Liver (tissue), 8 donors: ENCODE measurements at regions not wholly inside any gene's neighbourhood (a gene's known extent, or its start where the extent isn't known, plus 50 kb on each side); places are given as distances from the start of the nearest gene placed in this dataset.

Experiments used
- DNase-seq: peaks from one replicate; pipeline ENCODE4 v3.0.0-alpha.2; 2017; ENCODE audit warnings: low spot score
- H3K27ac ChIP-seq, 2 donors: one replicate each; pipeline ENCODE4 v1.7.0; 2013; ENCODE audit warnings: inconsistent platforms in 2 of 2, low read length in 2 of 2, control low read depth in 1 of 2, low read depth in 1 of 2, mild to moderate bottlenecking in 1 of 2
- H3K27me3 ChIP-seq, 4 donors: one replicate each; pipeline versions ENCODE4 v1.6.1 to v1.7.0; 2013; ENCODE audit warnings: low read length in 3 of 4, inconsistent platforms in 1 of 4, mild to moderate bottlenecking in 1 of 4, moderate library complexity in 1 of 4; ENCODE audit not compliant: control insufficient read depth in 4 of 4, insufficient read depth in 4 of 4
- H3K36me3 ChIP-seq, 4 donors: one replicate each; pipeline versions ENCODE4 v1.6.1 to v1.7.0; 2013; ENCODE audit warnings: low read length in 3 of 4, mild to moderate bottlenecking in 3 of 4, low read depth in 1 of 4, moderate library complexity in 1 of 4; ENCODE audit not compliant: control insufficient read depth in 4 of 4, insufficient read depth in 3 of 4
- H3K4me1 ChIP-seq, 4 donors: one replicate each; pipeline versions ENCODE4 v1.6.1 to v1.7.0; 2013; ENCODE audit warnings: low read length in 3 of 4, mild to moderate bottlenecking in 3 of 4, moderate library complexity in 1 of 4; ENCODE audit not compliant: control insufficient read depth in 4 of 4, insufficient read depth in 4 of 4
- H3K4me3 ChIP-seq, 3 donors: one replicate each; pipeline versions ENCODE4 v1.6.1 to v1.7.0; 2013; ENCODE audit warnings: low read length in 3 of 3, control low read depth in 1 of 3, low read depth in 1 of 3, mild to moderate bottlenecking in 1 of 3
- H3K9ac ChIP-seq, 2 donors: one replicate each; pipeline ENCODE4 v1.7.0; 2013; ENCODE audit warnings: low read length in 2 of 2, mild to moderate bottlenecking in 2 of 2, moderate library complexity in 2 of 2, control low read depth in 1 of 2, low read depth in 1 of 2
- H3K9me3 ChIP-seq, 4 donors: one replicate each; pipeline versions ENCODE4 v1.6.1 to v1.7.0; 2013; ENCODE audit warnings: low read length in 3 of 4; ENCODE audit not compliant: control insufficient read depth in 4 of 4
- EGR1 ChIP-seq, 2 donors: IDR thresholded peaks; 2 replicates each; pipeline ENCODE4 v1.6.1; 2016 to 2018; ENCODE audit warnings: antibody characterized with exemption in 2 of 2, low read depth in 2 of 2
- FOXA1 ChIP-seq: IDR thresholded peaks from 2 replicates; pipeline ENCODE4 v1.6.1; 2016; ENCODE audit warnings: antibody characterized with exemption
- FOXA2 ChIP-seq: IDR thresholded peaks from 2 replicates; pipeline ENCODE4 v1.6.1; 2016; ENCODE audit warnings: antibody characterized with exemption
- GABPA ChIP-seq, 2 donors: IDR thresholded peaks in 1 of 2; conservative IDR thresholded peaks in 1 of 2; 2 replicates each; pipeline ENCODE4 v1.6.1; 2016; ENCODE audit warnings: antibody characterized with exemption in 2 of 2, mild to moderate bottlenecking in 1 of 2, moderate library complexity in 1 of 2
- HNF4A ChIP-seq, 2 donors: conservative IDR thresholded peaks; 2 replicates each; pipeline ENCODE4 v1.6.1; 2016; ENCODE audit warnings: antibody characterized with exemption in 2 of 2, mild to moderate bottlenecking in 2 of 2
- HNF4G ChIP-seq: IDR thresholded peaks from 2 replicates; pipeline ENCODE4 v1.6.1; 2016; ENCODE audit warnings: antibody characterized with exemption
- JUND ChIP-seq, 2 donors: IDR thresholded peaks; 2 replicates each; pipeline ENCODE4 v1.6.1; 2016; ENCODE audit warnings: antibody characterized with exemption in 2 of 2
- NR2F2 ChIP-seq: IDR thresholded peaks from 2 replicates; pipeline ENCODE4 v1.6.1; 2016; ENCODE audit warnings: antibody characterized with exemption
- RAD21 ChIP-seq, 2 donors: IDR thresholded peaks; 2 replicates each; pipeline ENCODE4 v1.6.1; 2016; ENCODE audit warnings: antibody characterized with exemption in 2 of 2, mild to moderate bottlenecking in 2 of 2
- RXRA ChIP-seq, 2 donors: IDR thresholded peaks; 2 replicates each; pipeline ENCODE4 v1.6.1; 2017 to 2018; ENCODE audit warnings: antibody characterized with exemption in 2 of 2, mild to moderate bottlenecking in 1 of 2
- SP1 ChIP-seq: IDR thresholded peaks from 2 replicates; pipeline ENCODE4 v1.6.1; 2018; ENCODE audit warnings: antibody characterized with exemption, mild to moderate bottlenecking
- TAF1 ChIP-seq: conservative IDR thresholded peaks from 2 replicates; pipeline ENCODE4 v1.6.1; 2016; ENCODE audit warnings: antibody characterized with exemption, mild to moderate bottlenecking
- YY1 ChIP-seq: IDR thresholded peaks from 2 replicates; pipeline ENCODE4 v1.6.1; 2016; ENCODE audit warnings: antibody characterized with exemption, mild to moderate bottlenecking
- WGBS: extraction: QIAGEN DNeasy Blood & Tissue Kit; methylation state at CpG from one replicate; pipeline ENCODE4 v1.1.7; 2013; 5-methylcytosine and 5-hydroxymethylcytosine counted together
- TF ChIP-seq, protein P1 (sequence below): IDR thresholded peaks from 2 replicates; pipeline ENCODE4 v1.6.1; 2016; ENCODE audit warnings: antibody characterized with exemption
- TF ChIP-seq, protein P2 (sequence below): IDR thresholded peaks from 2 replicates; pipeline ENCODE4 v1.6.1; 2016; ENCODE audit warnings: antibody characterized with exemption, mild to moderate bottlenecking
- TF ChIP-seq, protein P3 (sequence below): IDR thresholded peaks from 2 replicates; pipeline ENCODE4 v1.6.1; 2016; ENCODE audit warnings: antibody characterized with exemption
- TF ChIP-seq, protein P4 (sequence below): IDR thresholded peaks from 2 replicates; pipeline ENCODE4 v1.6.1; 2016; ENCODE audit warnings: antibody characterized with exemption
- TF ChIP-seq, protein P5 (sequence below): fragments of 150-350 bp; IDR thresholded peaks from 2 replicates; pipeline ENCODE4 v1.5.1; 2017; ENCODE audit warnings: improper control_type of control experiment, low read depth, low read length; ENCODE audit not compliant: missing input control
- donor health status: healthy.
- donor health status: healthy.
- donor health status: healthy.
- donor health status: healthy.
- donor health status: healthy.

DNA sequence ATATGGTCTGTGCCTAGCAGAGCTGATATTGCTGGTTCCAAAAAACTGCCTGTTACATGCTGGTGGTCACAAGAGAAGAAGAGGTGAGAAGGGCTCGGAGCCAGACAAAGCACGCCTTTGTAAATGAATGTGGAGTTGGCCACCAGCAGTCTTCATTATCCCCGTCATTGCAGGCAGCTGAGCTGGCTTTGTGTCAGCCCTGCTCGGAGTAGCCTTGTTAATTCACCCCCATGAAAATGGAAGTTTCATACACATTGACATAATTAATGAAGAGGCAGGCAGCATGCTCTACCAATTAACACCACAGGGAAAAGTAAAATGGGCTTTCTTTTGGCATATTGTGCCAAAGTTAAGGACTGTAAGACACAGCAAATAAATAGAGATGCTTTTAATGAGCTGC lies 113.7 kb upstream of the RBFOX1 start:
- no peak overlapping the region for H3K9ac ChIP-seq
- TF ChIP-seq, protein P1, sequence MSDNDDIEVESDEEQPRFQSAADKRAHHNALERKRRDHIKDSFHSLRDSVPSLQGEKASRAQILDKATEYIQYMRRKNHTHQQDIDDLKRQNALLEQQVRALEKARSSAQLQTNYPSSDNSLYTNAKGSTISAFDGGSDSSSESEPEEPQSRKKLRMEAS, result no peak
- TF ChIP-seq, protein P2, sequence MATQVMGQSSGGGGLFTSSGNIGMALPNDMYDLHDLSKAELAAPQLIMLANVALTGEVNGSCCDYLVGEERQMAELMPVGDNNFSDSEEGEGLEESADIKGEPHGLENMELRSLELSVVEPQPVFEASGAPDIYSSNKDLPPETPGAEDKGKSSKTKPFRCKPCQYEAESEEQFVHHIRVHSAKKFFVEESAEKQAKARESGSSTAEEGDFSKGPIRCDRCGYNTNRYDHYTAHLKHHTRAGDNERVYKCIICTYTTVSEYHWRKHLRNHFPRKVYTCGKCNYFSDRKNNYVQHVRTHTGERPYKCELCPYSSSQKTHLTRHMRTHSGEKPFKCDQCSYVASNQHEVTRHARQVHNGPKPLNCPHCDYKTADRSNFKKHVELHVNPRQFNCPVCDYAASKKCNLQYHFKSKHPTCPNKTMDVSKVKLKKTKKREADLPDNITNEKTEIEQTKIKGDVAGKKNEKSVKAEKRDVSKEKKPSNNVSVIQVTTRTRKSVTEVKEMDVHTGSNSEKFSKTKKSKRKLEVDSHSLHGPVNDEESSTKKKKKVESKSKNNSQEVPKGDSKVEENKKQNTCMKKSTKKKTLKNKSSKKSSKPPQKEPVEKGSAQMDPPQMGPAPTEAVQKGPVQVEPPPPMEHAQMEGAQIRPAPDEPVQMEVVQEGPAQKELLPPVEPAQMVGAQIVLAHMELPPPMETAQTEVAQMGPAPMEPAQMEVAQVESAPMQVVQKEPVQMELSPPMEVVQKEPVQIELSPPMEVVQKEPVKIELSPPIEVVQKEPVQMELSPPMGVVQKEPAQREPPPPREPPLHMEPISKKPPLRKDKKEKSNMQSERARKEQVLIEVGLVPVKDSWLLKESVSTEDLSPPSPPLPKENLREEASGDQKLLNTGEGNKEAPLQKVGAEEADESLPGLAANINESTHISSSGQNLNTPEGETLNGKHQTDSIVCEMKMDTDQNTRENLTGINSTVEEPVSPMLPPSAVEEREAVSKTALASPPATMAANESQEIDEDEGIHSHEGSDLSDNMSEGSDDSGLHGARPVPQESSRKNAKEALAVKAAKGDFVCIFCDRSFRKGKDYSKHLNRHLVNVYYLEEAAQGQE, result no peak
- no peak for TF ChIP-seq EGR1 (IDR thresholded peaks at IDR 0.05; ENCODE audit: low read depth in 2 of 2)
- no peak for TF ChIP-seq FOXA1
- TF ChIP-seq, protein P3, sequence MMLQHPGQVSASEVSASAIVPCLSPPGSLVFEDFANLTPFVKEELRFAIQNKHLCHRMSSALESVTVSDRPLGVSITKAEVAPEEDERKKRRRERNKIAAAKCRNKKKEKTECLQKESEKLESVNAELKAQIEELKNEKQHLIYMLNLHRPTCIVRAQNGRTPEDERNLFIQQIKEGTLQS, result no peak
- TF ChIP-seq HNF4A (conservative IDR thresholded peaks at IDR 0.05), result no peak
- TF ChIP-seq SP1, result no peak
- TF ChIP-seq NR2F2, result no peak
- TF ChIP-seq RAD21 (IDR thresholded peaks at IDR 0.05), result no peak
- TF ChIP-seq, protein P4, sequence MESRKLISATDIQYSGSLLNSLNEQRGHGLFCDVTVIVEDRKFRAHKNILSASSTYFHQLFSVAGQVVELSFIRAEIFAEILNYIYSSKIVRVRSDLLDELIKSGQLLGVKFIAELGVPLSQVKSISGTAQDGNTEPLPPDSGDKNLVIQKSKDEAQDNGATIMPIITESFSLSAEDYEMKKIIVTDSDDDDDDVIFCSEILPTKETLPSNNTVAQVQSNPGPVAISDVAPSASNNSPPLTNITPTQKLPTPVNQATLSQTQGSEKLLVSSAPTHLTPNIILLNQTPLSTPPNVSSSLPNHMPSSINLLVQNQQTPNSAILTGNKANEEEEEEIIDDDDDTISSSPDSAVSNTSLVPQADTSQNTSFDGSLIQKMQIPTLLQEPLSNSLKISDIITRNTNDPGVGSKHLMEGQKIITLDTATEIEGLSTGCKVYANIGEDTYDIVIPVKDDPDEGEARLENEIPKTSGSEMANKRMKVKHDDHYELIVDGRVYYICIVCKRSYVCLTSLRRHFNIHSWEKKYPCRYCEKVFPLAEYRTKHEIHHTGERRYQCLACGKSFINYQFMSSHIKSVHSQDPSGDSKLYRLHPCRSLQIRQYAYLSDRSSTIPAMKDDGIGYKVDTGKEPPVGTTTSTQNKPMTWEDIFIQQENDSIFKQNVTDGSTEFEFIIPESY, result no peak
- TF ChIP-seq TAF1, result no peak
- TF ChIP-seq, protein P5, sequence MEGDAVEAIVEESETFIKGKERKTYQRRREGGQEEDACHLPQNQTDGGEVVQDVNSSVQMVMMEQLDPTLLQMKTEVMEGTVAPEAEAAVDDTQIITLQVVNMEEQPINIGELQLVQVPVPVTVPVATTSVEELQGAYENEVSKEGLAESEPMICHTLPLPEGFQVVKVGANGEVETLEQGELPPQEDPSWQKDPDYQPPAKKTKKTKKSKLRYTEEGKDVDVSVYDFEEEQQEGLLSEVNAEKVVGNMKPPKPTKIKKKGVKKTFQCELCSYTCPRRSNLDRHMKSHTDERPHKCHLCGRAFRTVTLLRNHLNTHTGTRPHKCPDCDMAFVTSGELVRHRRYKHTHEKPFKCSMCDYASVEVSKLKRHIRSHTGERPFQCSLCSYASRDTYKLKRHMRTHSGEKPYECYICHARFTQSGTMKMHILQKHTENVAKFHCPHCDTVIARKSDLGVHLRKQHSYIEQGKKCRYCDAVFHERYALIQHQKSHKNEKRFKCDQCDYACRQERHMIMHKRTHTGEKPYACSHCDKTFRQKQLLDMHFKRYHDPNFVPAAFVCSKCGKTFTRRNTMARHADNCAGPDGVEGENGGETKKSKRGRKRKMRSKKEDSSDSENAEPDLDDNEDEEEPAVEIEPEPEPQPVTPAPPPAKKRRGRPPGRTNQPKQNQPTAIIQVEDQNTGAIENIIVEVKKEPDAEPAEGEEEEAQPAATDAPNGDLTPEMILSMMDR, result no peak
- TF ChIP-seq GABPA (IDR thresholded peaks at IDR 0.05 in 1 of 2, conservative IDR thresholded peaks at IDR 0.05 in 1 of 2), result no peak
- TF ChIP-seq YY1, result no peak
- TF ChIP-seq RXRA (IDR thresholded peaks at IDR 0.05), result no peak
- no peak for TF ChIP-seq JUND (IDR thresholded peaks at IDR 0.05)
- TF ChIP-seq HNF4G, result no peak
- no peak for TF ChIP-seq FOXA2

DNA sequence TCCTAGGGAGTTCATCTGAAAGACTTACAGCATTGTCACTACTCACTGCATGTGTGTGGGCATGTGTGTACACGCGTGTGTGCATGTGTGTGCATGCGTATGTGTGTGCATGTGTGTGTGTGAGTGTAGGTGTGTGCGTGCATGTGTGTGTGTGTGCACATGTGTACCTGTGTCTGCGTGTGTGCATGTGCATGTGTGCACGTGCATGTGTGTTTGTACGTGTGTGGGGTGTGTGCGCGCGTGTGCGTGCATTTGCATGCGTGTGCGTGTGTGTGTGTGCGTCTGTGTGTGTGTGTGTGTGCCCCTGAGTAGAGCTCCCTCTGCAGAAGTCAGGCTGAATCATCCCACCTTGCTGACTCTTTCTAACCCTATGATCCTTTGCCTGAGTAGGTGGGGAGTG lies 114.8 kb upstream of the RBFOX1 start:
- Histone ChIP-seq H3K27me3 (no peaks in the 10 kb centered on the region), H3K4me3 (no peak overlapping the region), H3K9me3 (no peaks in the 10 kb centered on the region), H3K27ac (no peak overlapping the region), H3K9ac (no peak overlapping the region), H3K36me3 (no peaks in the 10 kb centered on the region), H3K4me1 (no peaks in the 10 kb centered on the region)
- TF ChIP-seq HNF4A (conservative IDR thresholded peaks at IDR 0.05), result no peak
- no peak for TF ChIP-seq EGR1 (IDR thresholded peaks at IDR 0.05; ENCODE audit: low read depth in 2 of 2)
- no peak for TF ChIP-seq TAF1
- TF ChIP-seq YY1, result no peak
- TF ChIP-seq JUND (IDR thresholded peaks at IDR 0.05), result no peak
- no peak for TF ChIP-seq HNF4G
- no peak for TF ChIP-seq FOXA1
- TF ChIP-seq, protein P4, result no peak
- TF ChIP-seq, protein P5, result no peak
- no peak for TF ChIP-seq GABPA (IDR thresholded peaks at IDR 0.05 in 1 of 2, conservative IDR thresholded peaks at IDR 0.05 in 1 of 2)
- no peak for TF ChIP-seq RAD21 (IDR thresholded peaks at IDR 0.05)
- no peak for TF ChIP-seq RXRA (IDR thresholded peaks at IDR 0.05)
- no peak for TF ChIP-seq FOXA2
- no peak for DNase-seq
- WGBS, result 88% methylated on average over 14 of the region's 14 CpGs

More for the DNA sequence above, 113.7 kb upstream of the RBFOX1 start:
- Histone ChIP-seq H3K27me3 (no peaks in the 10 kb centered on the region), H3K4me3 (no peak overlapping the region), H3K27ac (no peak overlapping the region), H3K36me3 (no peaks in the 10 kb centered on the region), H3K4me1 (no peaks in the 10 kb centered on the region), H3K9me3 (no peaks in the 10 kb centered on the region)
- DNase-seq, result no peak
- WGBS, result 48% methylated on average over 4 of the region's 4 CpGs
